HG03025 (cell line): ENCODE measurements at regions not wholly inside any gene's neighbourhood (a gene's known extent, or its start where the extent isn't known, plus 50 kb on each side); places are given as distances from the start of the nearest gene placed in this dataset.

Experiments
- ATAC-seq: cut with Tn5 transposase; IDR thresholded peaks from one replicate; pipeline ENCODE4 v1.9.1; 2021; ENCODE audit warnings: mild to moderate bottlenecking, moderate library complexity; ENCODE audit not compliant: unreplicated experiment, low FRiP score

DNA sequence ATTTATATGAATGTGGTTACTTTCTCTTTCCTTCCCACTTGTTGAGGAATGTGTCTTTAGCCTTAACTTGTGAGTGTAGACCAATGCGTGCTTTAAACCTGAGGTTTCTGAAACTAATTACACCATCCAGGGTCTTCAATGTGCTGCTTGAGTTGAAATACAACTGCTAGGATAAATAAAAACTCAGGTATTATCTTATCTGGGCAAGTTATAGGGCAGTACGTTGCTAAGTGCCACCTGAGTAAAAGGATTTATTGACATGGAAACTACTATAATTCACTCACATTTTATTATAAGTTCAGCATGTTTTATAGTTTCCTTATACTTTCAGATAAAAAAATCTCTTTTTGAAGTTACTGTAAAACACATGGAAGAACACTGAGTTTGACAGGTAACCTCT is 1136.8 kb upstream of the NUDT12 start:
- ATAC-seq: no peak

- ATAC-seq: no peak
Observed at GRCh38 chr5:104661256-104661655, 1098.7 kb upstream of the NUDT12 start.

DNA sequence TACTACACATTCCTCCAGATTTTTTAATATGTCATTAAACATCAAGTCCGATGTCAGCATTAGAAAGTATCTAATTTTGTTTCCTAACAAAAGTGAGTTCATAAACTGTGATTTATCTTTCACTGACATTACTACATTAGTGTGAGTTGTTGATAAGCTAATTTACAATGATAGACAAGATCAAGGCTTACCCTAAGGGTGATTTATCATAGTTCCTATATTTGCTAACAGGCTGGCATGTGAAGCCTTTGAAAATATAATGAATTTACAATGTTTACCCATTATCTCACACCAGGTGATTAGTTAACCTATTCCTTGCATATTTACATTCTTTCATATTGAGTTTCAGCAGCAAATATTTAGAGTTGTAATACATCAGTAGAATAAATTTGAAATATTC is 1096.9 kb upstream of the NUDT12 start:
- no peak for ATAC-seq

- no peak for ATAC-seq
Observed at GRCh38 chr5:104652271-104652861, 1089.8 kb upstream of the NUDT12 start.

DNA sequence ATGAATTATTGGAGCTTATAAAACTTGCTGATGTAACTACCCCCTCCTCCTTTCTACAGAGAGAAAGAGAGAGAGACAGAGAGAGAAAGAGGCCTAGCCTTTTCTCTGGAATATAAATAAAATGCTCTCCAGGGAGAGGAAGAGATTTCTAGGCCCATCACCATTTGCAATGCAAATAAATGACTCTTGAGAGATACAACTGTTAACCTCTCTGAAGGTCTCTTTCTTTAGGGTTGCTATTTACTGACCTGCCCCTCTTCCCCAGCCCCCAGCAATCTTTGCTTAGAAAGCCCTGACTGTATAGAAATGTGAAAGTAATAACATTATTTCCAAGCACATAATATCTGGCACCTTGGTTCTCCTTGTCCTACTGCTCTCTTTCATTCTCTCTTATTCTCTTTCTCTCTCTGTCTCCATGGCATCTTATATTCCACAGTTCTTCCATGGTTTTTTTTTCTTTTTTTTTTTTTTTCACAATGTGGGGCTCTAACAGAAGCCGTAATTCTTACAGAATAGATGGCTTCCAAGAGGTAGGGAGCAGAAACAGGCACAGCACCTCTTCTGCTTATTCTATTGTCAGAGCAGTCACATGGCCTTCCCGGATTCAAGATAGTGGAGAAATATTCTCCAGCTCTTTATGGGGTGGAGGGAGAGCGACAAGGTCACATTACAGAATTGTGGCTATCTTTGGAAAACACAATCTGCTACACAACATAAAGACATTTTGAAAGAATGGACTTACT is 1087.9 kb upstream of the NUDT12 start:
- no peak for ATAC-seq

GRCh38 chr5:104646416-104646815 is 1083.8 kb upstream of the NUDT12 start:
- no peak for ATAC-seq

DNA sequence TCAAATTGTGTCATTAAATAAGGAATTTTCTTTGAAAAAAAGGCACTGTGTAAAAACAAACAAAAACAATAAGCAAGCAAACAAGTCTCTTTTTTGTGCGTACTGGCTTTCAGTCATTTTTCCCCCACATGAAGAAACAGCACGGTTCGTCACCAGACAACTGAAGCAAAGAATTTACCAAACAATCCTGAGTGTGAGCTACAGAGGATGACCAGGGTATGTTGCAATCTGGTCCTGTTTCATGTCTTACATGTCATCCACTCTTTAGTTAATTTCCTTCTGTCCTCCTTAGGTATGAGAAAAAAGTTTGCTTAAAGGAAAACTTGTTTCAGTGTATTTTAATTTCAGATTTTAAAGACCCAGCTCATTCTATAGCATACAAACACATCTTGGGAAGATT is 1080.7 kb upstream of the NUDT12 start:
- no peak for ATAC-seq

- no peak for ATAC-seq
Observed at GRCh38 chr5:104635227-104635626, 1072.6 kb upstream of the NUDT12 start.

- no peak for ATAC-seq
Observed at GRCh38 chr5:104628911-104629310, 1066.3 kb upstream of the NUDT12 start.

- ATAC-seq: no peak
Observed at GRCh38 chr5:104626122-104626521, 1063.5 kb upstream of the NUDT12 start.

- no peak for ATAC-seq
Observed at GRCh38 chr5:104612005-104612404, 1049.4 kb upstream of the NUDT12 start.

DNA sequence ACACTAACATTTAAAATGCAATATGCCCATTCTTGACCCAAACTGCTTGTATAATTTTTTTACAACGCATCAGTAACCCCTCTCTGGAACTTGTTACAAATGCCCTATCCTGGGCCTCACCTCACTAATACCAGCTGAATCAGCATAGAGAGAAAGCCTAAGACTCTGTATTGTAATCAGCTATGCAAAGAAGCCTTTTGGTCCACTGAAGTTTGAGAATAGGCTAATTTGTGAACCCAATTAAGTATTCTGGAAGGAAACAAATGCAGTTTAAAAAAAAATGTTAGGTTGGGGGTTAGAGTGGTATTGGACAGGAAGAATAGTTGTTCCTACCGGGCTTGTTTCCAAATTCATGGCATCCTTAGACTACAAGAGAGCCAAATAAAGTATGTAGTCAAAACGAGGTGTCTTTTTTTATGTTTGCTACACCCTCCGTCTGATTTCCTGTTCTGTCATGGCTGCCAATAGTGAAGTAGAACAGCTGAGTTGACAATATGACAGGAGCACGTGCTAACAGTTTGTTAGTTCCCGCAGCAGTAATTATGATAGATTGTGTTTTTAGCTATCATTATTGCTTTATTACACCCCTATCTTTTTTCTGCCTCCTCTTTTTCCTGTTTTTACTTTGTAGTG is 1048.7 kb upstream of the NUDT12 start:
- ATAC-seq: no peak

DNA sequence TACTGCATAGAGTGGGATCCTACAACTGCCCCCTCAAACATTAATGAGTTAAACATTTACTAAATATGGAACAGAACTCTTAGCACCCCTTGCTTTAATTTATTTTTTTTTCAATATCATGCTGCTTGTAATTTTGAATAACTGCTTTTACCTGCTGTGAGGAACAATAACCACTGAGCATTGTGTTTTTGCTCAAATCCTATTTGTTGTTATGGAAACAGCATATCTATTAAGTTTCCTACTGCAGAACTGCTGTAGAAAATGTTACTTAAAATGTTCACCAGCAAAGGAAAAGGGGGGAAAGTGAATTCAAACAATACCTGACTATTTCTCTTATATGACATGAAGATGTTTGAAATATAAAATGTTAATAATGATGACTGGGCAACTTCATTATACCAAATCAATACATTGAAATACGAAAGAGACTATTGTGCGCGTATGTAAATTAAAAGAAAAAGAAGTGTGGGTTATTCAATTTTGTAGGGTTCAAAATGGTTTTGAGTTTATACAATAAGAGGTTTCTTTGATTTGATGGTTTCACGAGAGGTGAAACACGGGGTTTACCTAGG is 1043.8 kb upstream of the NUDT12 start:
- no peak for ATAC-seq

GRCh38 chr5:104599726-104600125 is 1037.1 kb upstream of the NUDT12 start:
- no peak for ATAC-seq

GRCh38 chr5:104598285-104598684 is 1035.7 kb upstream of the NUDT12 start:
- ATAC-seq: no peak

DNA sequence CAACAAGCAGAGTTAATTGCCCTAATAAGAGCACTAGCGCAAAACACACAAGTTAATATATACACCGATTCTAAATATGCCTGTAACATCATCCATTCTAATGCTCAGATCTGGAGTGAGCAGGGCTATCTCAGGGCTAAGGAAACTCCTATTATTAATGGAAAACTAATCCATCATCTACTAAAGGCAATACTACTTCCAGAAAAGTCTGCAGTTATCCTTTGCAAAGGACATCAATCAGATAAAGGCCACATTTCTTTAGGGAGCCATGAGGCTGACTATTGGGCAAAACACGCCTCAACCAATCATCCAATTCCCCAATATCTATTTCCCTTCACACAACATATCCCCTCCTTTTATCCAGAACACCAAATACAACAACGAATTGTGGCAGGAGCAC is 1032.3 kb upstream of the NUDT12 start:
- no peak for ATAC-seq

GRCh38 chr5:104576677-104577076 is 1014.1 kb upstream of the NUDT12 start:
- no peak for ATAC-seq

DNA sequence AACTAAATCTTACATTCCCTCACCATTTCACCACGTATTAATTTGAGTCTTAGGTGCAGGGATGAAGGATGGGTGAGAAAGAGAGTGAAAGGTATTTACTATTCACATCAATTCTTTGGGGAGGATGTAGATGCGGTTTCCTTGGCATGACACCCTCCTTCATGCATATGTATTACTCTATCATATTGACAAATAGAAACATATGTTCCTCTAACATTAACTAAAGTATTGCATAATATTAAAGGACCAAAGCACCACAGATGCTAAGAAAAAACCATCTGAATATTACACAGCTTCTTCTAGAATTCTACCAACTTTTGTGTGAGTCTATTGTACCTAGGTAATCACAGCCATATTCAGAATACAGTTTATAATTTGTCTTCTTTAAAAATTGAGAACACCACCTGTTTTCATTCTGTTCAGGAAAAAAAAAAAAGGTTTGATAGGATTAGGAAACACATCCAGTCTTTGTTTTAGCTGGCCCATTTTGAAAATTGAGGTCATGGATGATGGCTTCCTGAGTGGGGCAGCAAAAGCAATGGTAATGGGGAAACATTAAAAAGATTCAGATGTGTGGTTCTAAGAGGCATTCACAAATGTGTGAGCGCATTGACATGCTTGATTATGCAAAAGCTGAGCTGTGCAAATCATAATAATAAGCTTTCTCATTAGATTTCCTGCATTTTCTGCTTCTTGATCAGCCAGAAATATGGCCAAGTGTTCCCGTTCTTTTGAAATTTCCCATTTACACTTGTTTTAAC is 1011.5 kb upstream of the NUDT12 start:
- ATAC-seq: no peak

DNA sequence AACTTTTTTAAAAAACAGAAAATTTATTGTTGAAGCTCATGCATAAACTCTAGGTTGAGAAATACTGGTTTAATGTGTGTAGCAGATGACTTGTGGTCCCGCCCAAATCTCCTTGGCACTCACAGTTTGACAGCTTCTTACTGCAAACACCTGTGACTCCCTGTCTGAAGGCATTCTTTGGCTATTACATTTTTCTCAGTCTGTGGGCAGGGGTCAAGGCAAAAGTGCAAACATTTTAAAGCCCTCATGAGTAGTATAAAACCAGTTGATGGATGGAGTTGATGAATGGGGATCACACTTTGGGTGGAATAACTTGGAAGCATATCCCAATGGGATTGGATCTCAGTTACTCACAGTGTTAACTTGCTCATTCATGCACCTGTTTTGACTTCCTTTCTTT is 1007.0 kb upstream of the NUDT12 start:
- no peak for ATAC-seq

GRCh38 chr5:104564530-104564929 is 1001.9 kb upstream of the NUDT12 start:
- ATAC-seq: no peak

DNA sequence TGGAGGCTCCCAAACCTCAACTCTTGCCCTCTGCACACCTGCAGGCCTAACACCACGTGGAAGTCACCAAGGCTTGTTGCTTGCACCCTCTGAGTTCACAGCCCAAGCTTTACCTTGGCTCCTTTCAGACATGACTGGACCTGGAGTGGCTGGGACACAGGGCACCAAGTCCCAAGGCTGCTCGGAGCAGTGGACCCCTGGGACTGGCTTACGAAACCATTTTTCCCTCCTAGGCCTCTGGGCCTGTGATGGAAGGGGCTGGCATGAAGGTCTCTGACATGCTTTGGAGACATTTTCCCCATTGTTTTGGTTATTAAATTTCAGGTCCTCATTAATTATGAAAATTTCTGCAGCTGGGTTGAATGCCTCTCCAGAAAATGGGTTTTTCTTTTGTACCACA is 994.4 kb upstream of the NUDT12 start:
- ATAC-seq: no peak
